Neutrophil (primary cell): ENCODE measurements at regions not wholly inside any gene's neighbourhood (a gene's known extent, or its start where the extent isn't known, plus 50 kb on each side); places are given as distances from the start of the nearest gene placed in this dataset.

Experiments
- H3K27ac ChIP-seq: fragments of 200-600 bp; sonication (generic); 2 replicates; pipeline ENCODE4 v1.5.1; 2016; ENCODE audit warnings: mild to moderate bottlenecking, moderate library complexity
- H3K27me3 ChIP-seq: fragments of 200-600 bp; sonication (generic); 2 replicates; pipeline ENCODE4 v1.6.0; 2016; ENCODE audit warnings: mild to moderate bottlenecking
- H3K36me3 ChIP-seq: fragments of 200-600 bp; sonication (generic); 2 replicates; pipeline ENCODE4 v1.5.1; 2017
- H3K4me1 ChIP-seq, 2 experiments: fragments of 200-600 bp in 1 of 2; sonication (generic) in 1 of 2; 1 replicate in 1 of 2; 2 replicates in 1 of 2; pipeline versions ENCODE4 v1.5.1 to v1.6.1; 2013 to 2016; ENCODE audit warnings: low read depth in 1 of 2, low read length in 1 of 2, mild to moderate bottlenecking in 1 of 2, moderate library complexity in 1 of 2; ENCODE audit not compliant: control insufficient read depth in 1 of 2, insufficient read depth in 1 of 2
- H3K4me3 ChIP-seq, 2 experiments: fragments of 200-600 bp in 1 of 2; sonication (generic) in 1 of 2; 1 replicate in 1 of 2; 2 replicates in 1 of 2; pipeline ENCODE4 v1.5.1; 2013 to 2016; ENCODE audit warnings: low read depth in 1 of 2, low read length in 1 of 2, mild to moderate bottlenecking in 1 of 2, moderate library complexity in 1 of 2
- H3K9me3 ChIP-seq: fragments of 200-600 bp; sonication (generic); 2 replicates; pipeline ENCODE4 v1.5.1; 2016
- TF ChIP-seq, protein P1 (sequence below): fragments of 200-600 bp; sonication (generic); IDR thresholded peaks from 2 replicates; pipeline ENCODE4 v1.5.1; 2016; ENCODE audit warnings: antibody characterized with exemption

DNA sequence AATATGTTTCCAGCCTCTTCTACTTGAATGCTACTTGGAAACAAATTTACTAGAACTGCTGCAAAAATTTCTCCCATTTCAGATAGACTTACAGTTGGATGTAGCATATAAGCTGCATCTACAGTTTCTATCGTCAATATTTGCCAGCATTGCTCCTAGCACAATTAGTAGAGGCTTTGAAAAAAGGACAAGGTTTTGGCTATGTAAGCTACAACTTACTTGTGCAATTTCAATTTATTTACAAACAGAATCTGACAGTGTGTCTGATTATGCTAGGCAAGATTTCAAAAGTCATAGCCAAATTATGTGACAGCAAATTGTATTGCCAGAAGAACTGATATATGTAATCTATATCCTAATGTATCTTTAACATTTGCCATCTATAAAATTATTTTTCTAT lies 628.4 kb upstream of the FAM174A start:
- no peak overlapping the region for H3K4me3 ChIP-seq
- no peaks in the 10 kb centered on the region for H3K9me3 ChIP-seq
- H3K27me3 ChIP-seq = no peaks in the 10 kb centered on the region
- TF ChIP-seq, protein P1, sequence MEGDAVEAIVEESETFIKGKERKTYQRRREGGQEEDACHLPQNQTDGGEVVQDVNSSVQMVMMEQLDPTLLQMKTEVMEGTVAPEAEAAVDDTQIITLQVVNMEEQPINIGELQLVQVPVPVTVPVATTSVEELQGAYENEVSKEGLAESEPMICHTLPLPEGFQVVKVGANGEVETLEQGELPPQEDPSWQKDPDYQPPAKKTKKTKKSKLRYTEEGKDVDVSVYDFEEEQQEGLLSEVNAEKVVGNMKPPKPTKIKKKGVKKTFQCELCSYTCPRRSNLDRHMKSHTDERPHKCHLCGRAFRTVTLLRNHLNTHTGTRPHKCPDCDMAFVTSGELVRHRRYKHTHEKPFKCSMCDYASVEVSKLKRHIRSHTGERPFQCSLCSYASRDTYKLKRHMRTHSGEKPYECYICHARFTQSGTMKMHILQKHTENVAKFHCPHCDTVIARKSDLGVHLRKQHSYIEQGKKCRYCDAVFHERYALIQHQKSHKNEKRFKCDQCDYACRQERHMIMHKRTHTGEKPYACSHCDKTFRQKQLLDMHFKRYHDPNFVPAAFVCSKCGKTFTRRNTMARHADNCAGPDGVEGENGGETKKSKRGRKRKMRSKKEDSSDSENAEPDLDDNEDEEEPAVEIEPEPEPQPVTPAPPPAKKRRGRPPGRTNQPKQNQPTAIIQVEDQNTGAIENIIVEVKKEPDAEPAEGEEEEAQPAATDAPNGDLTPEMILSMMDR = no peak
- H3K27ac ChIP-seq = no peak overlapping the region
- no peaks in the 10 kb centered on the region for H3K36me3 ChIP-seq
- H3K4me1 ChIP-seq = no peaks in the 10 kb centered on the region

DNA sequence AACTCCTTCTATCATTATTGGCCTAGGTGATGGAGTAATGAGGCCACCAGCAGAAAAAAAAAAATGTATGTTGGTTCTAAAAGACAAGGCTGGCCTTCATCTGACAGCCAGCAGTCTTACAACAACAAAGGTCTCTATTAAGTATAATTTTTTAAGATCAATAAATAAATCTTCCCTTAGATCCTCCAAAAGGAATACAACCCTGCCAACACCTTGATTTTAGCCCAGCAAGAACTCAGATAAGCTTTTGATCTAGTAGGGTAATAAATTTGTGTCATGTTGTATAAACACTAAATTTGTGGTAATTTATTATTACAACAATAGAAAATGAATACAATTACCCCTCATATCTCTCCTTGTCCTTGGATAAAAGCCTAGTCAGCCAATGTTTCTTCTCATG lies 633.2 kb upstream of the FAM174A start:
- Histone ChIP-seq H3K9me3 (no peaks in the 10 kb centered on the region), H3K36me3 (no peaks in the 10 kb centered on the region), H3K27me3 (no peaks in the 10 kb centered on the region), H3K27ac (no peak overlapping the region), H3K4me3 (no peak overlapping the region), H3K4me1 (no peaks in the 10 kb centered on the region)
- TF ChIP-seq, protein P1 = no peak

DNA sequence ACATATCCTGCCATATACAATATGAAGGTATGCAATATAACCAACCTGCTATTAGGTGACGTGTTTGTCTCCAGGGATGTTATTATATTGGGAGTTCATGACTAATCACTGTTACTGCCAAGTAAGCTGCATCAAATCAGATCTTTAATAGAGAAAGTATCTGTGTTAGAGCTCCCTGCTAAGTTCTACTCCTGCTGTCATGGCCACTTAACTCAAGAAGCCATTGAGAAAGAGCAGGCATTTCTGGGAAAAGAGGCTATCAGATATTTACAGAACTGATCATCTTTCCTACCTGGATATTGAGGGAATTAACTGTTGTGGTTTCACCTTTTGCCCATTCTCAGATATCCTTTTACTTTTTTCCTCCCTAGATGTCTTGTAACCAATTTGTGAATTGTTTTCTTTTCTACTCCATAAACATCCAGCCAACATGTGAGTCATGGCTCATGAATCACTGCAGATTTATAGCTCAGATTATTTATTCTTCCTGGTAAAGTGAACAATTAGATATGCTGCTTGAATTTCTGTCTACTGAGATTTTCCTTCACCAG lies 634.8 kb upstream of the FAM174A start:
- no peaks in the 10 kb centered on the region for H3K4me1 ChIP-seq
- H3K4me3 ChIP-seq = no peak overlapping the region
- no peaks in the 10 kb centered on the region for H3K36me3 ChIP-seq
- TF ChIP-seq, protein P1 = no peak
- H3K9me3 ChIP-seq = no peaks in the 10 kb centered on the region
- H3K27me3 ChIP-seq = no peaks in the 10 kb centered on the region
- H3K27ac ChIP-seq = no peak overlapping the region

DNA sequence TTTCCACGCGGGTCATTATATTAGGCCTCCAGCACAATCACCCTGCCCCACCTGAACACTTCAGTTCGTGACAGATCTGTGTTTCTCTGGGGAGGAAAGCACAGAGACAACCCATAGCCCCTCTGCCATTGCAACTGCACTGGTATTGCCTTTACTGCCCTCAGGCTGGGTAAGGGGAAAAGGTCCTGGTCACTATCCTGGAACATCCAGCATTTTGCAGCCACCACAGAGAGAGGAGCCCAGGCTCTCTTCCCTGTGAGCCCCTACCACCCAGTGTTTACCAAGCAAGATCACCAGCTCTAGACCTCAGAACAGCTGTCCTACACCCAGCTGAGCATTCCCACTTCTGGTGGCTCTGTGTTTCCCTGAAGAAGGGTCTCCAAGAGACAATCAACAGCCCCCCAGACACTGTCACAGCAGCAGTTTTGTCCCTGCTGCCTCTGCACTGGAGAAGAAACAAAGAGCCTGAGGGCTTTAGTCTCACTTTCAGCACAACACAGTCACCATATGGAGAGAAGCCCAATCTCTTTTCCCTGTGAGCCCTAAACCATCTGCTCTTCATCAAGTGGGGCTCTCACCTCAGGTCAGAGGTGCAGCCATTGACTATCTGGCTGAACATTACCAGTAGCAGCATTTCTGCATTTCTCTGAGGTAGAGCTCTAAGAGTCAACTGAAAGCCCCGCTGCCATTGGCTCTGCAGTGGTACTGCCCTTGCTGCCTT lies 655.2 kb upstream of the FAM174A start:
- no peaks in the 10 kb centered on the region for H3K27me3 ChIP-seq
- no peaks in the 10 kb centered on the region for H3K36me3 ChIP-seq
- TF ChIP-seq, protein P1 = no peak
- H3K9me3 ChIP-seq = no peaks in the 10 kb centered on the region
- no peak overlapping the region for H3K4me3 ChIP-seq
- no peaks in the 10 kb centered on the region for H3K4me1 ChIP-seq
- no peak overlapping the region for H3K27ac ChIP-seq

DNA sequence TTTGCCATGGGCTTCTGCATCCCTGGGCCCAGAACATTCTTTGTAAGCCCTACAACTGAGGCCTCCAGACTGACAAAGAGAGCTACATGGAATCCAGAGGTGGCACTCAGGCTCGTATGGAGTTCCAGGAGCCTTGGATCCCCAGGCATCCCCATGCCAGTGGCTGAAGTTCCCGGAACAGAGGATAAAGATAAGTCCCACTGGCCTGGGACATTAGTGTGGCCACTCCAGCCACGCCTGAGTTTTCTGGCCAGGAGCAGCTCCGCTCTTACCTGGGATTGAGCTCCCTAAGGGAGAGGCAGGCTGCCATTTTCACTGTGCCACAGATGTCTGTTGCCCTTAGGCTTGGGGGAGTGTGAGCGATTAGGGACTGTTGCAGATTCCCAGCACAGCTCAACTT lies 656.3 kb upstream of the FAM174A start:
- Histone ChIP-seq H3K4me3 (no peak overlapping the region), H3K4me1 (no peaks in the 10 kb centered on the region), H3K36me3 (no peaks in the 10 kb centered on the region), H3K27me3 (no peaks in the 10 kb centered on the region), H3K9me3 (no peaks in the 10 kb centered on the region), H3K27ac (no peak overlapping the region)
- TF ChIP-seq, protein P1 = no peak
